ENCODE measurements at regions not wholly inside any gene's neighbourhood (a gene's known extent, or its start where the extent isn't known, plus 50 kb on each side); places are given as distances from the start of the nearest gene placed in this dataset.

DNA sequence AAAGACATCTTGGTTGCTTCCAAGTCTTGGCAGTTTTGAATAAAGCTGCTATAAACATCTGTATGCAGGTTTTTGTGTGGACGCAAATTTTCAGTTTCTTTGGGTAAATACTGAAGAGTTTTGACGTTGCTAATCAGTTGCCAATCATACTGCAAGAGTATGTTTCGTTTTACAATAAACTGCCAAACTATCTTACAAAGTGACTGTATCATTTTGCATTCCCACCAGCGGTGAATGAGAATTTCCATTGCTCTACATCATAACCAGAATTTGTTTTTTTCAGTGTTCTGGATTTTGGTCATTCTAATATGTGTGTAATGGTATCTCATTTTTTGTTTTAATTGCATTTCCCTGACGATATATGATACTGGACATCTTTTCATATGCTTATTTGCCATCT, 190.8 kb upstream of the PARP11 start:
- TF ChIP-seq, protein P1, sequence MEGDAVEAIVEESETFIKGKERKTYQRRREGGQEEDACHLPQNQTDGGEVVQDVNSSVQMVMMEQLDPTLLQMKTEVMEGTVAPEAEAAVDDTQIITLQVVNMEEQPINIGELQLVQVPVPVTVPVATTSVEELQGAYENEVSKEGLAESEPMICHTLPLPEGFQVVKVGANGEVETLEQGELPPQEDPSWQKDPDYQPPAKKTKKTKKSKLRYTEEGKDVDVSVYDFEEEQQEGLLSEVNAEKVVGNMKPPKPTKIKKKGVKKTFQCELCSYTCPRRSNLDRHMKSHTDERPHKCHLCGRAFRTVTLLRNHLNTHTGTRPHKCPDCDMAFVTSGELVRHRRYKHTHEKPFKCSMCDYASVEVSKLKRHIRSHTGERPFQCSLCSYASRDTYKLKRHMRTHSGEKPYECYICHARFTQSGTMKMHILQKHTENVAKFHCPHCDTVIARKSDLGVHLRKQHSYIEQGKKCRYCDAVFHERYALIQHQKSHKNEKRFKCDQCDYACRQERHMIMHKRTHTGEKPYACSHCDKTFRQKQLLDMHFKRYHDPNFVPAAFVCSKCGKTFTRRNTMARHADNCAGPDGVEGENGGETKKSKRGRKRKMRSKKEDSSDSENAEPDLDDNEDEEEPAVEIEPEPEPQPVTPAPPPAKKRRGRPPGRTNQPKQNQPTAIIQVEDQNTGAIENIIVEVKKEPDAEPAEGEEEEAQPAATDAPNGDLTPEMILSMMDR (IDR thresholded peaks at IDR 0.05; ENCODE audit: low read depth, low read length, poor library complexity, severe bottlenecking) = no peak

DNA sequence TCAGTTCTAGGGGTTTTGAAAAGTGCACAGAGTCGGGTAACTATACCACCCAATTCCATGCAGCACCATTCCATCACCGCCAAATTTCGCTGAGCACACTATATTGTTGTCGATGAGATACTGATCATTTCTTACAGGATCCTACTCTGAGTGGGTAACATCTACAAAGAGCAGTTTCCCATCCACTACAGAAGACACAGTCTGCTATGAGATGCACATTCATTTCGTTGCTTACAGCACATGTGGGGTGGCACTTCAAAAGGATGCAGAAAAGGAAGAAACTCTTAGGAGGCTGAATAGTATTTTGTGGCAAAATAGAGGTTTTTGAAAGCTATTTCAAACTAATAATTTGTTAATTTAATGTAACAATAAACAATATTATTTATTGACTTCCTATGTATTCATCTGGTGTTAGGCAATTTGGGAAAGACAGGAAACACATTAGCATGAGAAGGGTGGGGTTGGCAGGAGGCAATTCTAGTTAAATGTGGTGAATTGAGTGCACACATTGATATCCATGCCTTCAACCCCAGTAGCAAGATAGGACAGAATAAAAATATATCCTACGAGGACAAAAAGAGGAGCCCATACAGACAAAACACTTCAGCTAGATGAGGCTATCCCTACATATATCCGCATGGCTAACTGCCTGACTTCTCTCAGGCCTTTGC, 186.8 kb upstream of the PARP11 start:
- no peak overlapping the region for H3K4me2 ChIP-seq (ENCODE audit: low read length)
- TF ChIP-seq, protein P1 (IDR thresholded peaks at IDR 0.05; ENCODE audit: low read depth, low read length, poor library complexity, severe bottlenecking) = no peak
- no peak for TF ChIP-seq EZH2phosphoT487 (IDR thresholded peaks at IDR 0.05; ENCODE audit: borderline replicate concordance, low read length)

More for the DNA sequence above, 190.8 kb upstream of the PARP11 start:
- Histone ChIP-seq H3K9me2 (replicated peaks; ENCODE audit: control insufficient read depth, low read length) (no peaks in the 10 kb centered on the region), H3K4me1 (ENCODE audit: control insufficient read depth, low read length) (no peaks in the 10 kb centered on the region), H3K27ac (ENCODE audit: low read depth, low read length) (no peak overlapping the region), H3F3A (ENCODE audit: control insufficient read depth, insufficient read depth) (no peaks in the 10 kb centered on the region), H3K9me3 (ENCODE audit: control insufficient read depth, insufficient read depth, low read length) (no peaks in the 10 kb centered on the region), H3K27me3 (ENCODE audit: control insufficient read depth, low read length) (peaks cover 11% of the 10 kb centered on the region; the same call in 1 of the 2 replicates), H4K20me1 (ENCODE audit: control insufficient read depth, insufficient read depth, low read depth, low read length) (0 out of 2 replicates have a peak, but pooled peaks cover 3% of the 10 kb centered on the region), H3K79me2 (ENCODE audit: control insufficient read depth, low read length) (no peaks in the 10 kb centered on the region), H3K4me2 (ENCODE audit: low read length) (no peak overlapping the region), H3K36me3 (ENCODE audit: control insufficient read depth, low read length) (no peaks in the 10 kb centered on the region), H3K4me3 (ENCODE audit: low read length) (no peak overlapping the region)

DNA sequence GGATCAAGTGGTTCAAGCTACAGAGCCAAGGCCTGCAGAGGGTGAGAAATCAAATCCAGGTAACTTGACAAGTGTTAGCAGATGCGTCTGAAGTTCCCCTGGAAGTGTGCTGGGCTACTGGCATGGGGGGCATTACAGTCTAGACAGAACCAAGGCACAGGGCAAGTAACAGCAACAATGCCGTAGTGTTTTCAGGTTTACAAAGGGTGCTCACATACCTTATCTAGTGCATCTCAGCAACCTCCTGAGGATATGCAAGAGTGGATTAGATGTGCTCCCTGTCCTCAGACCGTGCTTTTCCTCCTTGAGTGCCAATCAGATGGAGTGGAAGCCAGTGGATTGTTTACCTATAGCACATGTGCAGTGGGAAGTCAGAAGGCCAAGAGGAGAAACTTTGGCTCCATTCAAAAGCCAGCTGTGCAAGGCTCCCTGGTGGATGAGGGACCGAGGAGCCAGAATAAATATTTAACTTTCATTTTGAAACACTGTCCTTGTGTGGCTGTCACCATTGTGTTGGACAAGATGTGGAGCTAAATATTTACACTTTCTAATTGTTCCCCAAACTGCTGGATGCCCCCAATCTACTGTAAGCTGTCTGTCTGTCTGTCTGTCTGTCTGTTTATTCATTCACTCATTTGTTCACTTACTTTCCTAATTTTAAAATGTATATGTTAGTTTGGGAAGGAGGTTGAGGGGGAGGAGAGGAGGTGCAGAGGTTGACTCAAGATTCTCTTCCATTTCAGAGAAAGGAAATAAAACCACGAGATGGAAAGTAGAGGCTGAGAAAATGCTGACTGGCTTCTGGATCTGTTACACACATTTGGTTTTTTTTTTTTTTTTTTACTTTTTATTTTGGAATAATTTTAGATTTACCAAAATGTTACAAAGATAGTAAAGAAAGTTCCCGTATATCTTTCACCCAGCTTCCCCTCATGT, 184.0 kb upstream of the PARP11 start:
- TF ChIP-seq, protein P1 (IDR thresholded peaks at IDR 0.05; ENCODE audit: low read depth, low read length, poor library complexity, severe bottlenecking) = no peak
- TF ChIP-seq EZH2phosphoT487 (IDR thresholded peaks at IDR 0.05; ENCODE audit: borderline replicate concordance, low read length) = no peak

More for the DNA sequence above, 186.8 kb upstream of the PARP11 start:
- Histone ChIP-seq H3K4me3 (ENCODE audit: low read length) (no peak overlapping the region), H3F3A (ENCODE audit: control insufficient read depth, insufficient read depth) (no peaks in the 10 kb centered on the region), H3K36me3 (ENCODE audit: control insufficient read depth, low read length) (no peaks in the 10 kb centered on the region), H4K20me1 (ENCODE audit: control insufficient read depth, insufficient read depth, low read depth, low read length) (0 out of 2 replicates have a peak, but pooled peaks cover 3% of the 10 kb centered on the region), H3K4me1 (ENCODE audit: control insufficient read depth, low read length) (no peaks in the 10 kb centered on the region), H3K27me3 (ENCODE audit: control insufficient read depth, low read length) (peaks cover 6% of the 10 kb centered on the region; the same call in 1 of the 2 replicates), H3K79me2 (ENCODE audit: control insufficient read depth, low read length) (no peaks in the 10 kb centered on the region), H3K9me2 (replicated peaks; ENCODE audit: control insufficient read depth, low read length) (no peaks in the 10 kb centered on the region), H3K27ac (ENCODE audit: low read depth, low read length) (no peak overlapping the region), H3K9me3 (ENCODE audit: control insufficient read depth, insufficient read depth, low read length) (no peaks in the 10 kb centered on the region)

More for the DNA sequence above, 184.0 kb upstream of the PARP11 start:
- Histone ChIP-seq H3K9me2 (replicated peaks; ENCODE audit: control insufficient read depth, low read length) (no peaks in the 10 kb centered on the region), H4K20me1 (ENCODE audit: control insufficient read depth, insufficient read depth, low read depth, low read length) (no peaks in the 10 kb centered on the region), H3K9me3 (ENCODE audit: control insufficient read depth, insufficient read depth, low read length) (no peaks in the 10 kb centered on the region), H3F3A (ENCODE audit: control insufficient read depth, insufficient read depth) (no peaks in the 10 kb centered on the region), H3K36me3 (ENCODE audit: control insufficient read depth, low read length) (no peaks in the 10 kb centered on the region), H3K4me1 (ENCODE audit: control insufficient read depth, low read length) (no peaks in the 10 kb centered on the region), H3K4me2 (ENCODE audit: low read length) (no peak overlapping the region), H3K27ac (ENCODE audit: low read depth, low read length) (no peak overlapping the region), H3K4me3 (ENCODE audit: low read length) (no peak overlapping the region), H3K79me2 (ENCODE audit: control insufficient read depth, low read length) (no peaks in the 10 kb centered on the region), H3K27me3 (ENCODE audit: control insufficient read depth, low read length) (peaks cover 6% of the 10 kb centered on the region; the same call in 1 of the 2 replicates)

Data from DOHH2 (cell line).